Fibroblast of the conjunctiva (primary cell): ENCODE measurements at regions not wholly inside any gene's neighbourhood (a gene's known extent, or its start where the extent isn't known, plus 50 kb on each side); places are given as distances from the start of the nearest gene placed in this dataset.
"Not testable (repeated sequence)": the region's sequence is repeated elsewhere in the genome, so short reads cannot be mapped to it uniquely, and the experiment has no call there.

Source experiments
- DNase-seq: peaks from one replicate; pipeline ENCODE4 v3.0.0-alpha.2; 2010; ENCODE audit warnings: low read depth

DNA sequence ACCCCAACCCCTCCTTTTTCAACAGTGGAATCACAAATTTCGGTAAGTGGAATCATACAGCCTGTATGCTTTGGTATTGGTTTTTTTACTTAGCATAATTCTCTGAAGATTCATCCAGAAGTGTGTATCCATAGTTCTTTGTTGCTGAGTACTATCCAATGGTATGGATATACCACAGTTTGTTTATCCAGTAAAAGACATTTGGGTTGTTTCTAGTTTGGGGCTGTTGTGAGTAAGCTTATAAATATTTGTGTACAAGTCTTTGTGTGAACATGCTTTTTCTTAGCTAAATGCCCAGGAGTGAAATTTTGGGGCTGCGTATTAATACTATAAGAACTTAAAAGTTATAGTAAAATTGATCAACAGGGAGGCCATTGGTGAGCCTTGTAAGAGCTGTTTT is 57.5 kb upstream of the GC start:
- DNase-seq, result no peak

DNA sequence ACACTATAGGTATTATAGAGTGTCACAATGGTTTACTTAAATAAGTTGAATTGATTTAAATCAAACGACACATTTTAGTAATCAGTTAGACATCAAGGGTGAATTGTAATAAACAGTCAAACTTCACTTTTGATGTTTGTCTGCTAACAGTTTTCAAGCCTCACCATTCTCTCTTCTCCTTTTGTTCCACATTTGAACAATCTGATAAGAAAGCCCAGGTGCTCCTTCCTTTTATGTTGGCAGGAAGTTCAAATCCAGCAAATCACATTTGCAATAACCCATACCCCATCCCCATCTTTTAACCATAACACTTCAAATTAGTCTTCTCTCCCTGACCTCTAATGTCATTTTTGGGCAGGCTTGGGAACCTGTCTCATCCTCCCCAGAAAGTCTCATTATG is 63.4 kb upstream of the GC start:
- DNase-seq, result no peak

DNA sequence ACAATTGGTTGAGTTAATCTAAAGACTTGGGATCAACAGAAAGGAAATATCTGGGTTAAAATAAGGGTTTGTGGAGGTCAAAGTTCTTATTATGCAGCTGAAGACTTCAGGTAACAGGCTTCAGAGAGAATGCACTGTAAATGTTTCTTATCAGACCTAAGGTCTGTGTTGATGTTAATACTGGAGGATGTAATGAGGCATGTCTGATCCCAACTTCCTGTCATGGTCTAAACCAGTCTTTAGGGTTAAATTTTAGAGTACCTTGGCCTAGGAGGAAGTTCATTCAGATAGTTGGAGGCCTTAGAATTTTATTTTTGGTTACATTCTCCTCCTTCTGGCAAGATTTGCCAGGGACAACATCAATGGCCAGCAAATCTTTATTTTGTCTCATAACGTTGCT is 72.1 kb upstream of the GC start:
- no peak for DNase-seq

DNA sequence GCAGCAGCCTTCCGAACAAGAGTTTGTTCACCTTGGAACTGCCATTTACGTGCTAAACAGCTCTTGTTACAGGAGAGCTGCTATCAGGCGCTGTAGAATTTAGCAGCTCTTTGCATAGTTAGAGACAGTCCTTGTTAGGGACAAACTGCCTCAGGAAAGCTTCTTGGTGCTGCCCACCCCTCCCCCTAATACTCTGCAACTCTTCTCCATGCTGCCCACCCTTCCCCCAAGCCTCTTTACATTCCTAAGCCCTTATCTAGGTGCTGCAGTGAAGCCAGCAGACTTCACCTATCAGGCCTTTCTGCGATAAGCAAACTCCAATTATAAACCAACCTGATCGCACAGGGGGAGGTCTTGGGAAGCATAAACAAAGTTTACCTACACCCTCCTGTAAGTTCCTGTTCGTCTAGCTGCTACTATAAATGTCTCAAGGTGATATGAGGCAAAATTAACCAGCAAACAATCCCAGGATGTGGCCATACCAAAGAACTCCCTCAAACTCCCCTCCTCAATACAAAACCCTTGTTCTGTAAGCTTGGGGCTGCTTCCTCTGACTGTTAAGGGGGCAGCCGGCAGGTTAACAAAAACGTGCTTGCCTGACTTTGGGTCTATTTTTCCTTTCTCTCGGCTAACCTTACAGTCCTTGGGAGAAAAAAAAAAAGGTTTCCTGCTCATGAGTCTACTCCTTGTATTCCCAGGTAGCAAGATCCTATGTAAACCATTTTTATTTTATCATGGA is 74.0 kb upstream of the GC start:
- DNase-seq, result no peak

DNA sequence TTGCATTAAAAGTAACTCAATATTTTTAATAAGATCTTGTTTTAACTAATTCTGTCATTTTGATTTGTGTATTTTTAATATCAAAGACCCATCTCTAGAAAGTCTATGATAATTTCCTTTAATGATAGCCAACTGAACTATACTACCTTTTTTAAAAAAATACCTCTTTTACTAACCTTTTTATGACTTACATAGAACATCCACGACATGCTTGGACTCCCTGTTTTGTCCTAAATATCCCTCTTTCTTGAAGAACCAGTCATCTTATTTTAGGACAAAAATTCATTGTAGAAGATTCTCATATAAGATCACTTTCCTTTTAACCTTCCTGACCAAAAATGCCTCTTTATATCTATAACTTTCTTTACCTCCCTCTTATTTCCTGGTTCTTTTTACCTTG is 76.8 kb upstream of the GC start:
- DNase-seq, result no peak

DNA sequence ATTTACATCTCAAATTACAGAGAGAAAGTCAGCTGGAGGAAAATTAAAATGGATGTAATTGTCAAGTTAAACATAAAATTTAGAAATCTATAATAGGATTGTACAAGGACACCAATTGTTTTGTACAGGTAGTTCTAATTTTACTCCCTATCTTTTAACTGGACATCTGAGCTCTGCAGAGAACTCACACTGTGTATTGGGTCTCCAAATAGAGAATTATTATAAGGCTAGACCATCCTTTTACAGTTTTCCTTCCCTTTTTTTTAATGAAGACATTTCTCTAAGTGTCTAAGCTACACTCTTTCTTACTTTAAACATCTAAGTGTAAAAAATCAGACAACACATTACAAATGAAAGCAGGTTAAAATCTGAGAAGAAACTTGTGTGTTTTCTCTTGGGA is 78.4 kb upstream of the GC start:
- DNase-seq, result no peak

DNA sequence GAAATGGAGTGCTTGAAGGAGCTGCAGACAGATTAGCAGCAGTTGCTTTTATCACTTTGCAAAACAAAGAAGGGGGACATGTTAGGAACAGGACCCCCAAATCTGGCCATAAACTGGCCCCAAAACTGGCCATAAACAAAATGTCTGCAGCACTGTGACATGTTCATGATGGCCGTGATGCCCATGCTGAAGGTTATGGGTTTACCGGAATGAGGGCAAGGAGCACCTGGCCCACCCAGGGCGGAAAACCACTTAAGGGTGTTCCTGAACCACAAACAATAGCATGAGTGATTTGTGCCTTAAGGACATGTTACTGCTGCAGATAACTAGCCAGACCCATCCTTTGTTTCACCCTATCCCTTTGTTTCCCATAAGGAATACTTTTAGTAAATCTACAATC is 79.6 kb upstream of the GC start:
- DNase-seq, result no peak

DNA sequence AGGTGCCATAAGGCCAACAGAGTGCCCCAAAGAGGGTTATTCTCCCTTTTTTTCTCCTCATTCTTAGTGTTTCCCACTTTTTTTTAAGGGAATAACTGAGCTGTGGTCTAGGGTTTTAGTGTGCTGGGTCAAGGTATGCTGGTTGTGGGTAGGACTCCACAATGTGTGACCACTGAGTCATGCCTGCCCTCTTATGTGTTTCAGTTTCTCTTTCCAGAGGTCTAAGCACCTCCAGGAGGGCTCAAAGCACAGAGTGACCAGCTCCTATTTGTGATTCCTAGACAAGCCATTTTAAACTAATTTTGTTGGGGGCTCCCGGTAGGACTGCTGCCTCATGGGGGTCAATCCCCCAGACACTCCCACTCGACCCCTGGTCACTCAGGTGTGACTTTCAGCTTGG is 80.5 kb upstream of the GC start:
- DNase-seq, result no peak

DNA sequence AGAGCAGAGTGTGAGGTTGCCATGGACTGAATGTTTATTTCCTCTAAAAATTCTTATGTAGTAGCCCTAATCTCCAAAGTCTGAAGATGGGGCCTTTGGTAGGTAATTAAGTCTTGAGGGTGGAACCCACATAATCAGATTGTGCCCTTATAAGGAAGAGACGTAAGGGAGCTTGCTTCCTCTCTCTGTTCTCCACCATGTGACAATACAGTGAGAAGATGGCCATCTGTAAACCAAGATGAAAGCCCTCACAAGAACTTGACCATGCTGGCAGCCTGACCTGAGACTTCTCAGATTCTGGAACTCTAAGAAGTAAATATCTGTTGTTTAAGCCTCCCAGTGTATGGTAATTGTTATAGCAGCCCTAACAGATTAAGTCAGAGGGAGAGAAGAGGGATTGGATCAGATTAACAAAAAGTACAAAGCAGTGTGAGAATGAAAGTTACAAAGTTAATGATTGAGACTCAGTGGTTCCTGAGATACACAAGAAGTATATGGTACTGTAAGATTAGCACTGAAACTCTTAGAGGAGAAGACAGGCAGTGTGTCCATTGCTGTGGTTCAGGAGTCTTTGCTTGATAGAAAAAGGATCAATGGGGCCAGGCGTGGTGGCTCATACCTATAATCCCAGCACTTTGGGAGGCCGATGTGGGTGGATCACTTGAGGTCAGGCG is 82.5 kb upstream of the GC start:
- DNase-seq, result no peak

DNA sequence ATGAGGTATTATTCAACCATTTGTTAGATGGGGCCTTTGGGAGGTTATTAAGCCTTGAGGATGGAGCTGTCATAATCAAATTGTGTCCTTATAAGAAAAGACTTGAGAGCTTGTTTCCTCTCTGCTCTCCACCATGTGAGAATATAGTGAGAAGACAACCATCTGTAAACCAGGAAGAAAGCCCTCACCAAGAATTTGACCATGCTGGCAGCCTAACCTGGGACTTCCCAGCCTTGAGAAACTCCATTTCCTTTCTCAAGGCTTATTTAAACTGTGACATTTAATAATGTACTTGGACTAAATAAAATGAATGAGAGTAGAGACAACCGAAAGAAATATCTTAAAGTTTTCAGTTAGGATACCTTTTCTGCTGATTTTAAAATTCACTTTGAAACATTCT is 83.7 kb upstream of the GC start:
- no peak for DNase-seq

DNA sequence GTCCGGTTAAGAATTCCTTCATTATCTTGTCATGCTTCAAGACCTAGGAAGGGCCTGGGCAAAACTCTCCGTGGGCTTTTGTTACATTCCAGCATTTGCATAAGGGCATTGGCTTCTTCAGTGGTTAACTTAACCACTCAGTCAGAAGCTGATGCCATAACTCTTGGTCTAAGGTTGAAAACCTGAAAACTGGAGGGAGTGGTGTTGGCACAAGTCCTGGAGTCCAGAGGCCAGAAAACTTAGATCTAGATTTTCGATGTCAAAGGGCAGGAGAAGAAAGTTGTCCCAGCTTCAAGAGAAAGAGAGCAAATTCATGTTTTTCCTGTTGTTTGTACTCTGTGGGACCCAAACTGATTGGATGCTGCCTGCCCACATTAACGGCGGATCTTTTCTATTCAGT is 86.6 kb upstream of the GC start:
- no peak for DNase-seq

DNA sequence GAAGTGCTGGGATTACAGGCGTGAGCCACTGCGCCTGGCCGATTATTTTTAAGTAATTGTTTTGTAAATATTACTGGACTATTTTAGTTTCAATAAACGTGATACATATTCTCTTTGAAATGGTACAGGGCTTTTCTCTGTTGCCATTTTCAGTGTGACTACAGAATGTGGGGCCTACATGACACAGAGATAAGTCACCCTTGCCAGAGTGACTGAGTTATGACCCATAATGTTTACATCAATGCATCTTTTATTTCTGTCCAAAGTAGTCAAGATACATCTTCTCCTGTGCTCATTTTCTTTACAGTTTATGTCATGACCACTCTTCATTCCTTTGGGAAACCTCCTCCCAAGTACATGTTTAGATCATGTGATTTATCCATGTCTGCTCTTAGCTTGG is 88.3 kb upstream of the GC start:
- no peak for DNase-seq

DNA sequence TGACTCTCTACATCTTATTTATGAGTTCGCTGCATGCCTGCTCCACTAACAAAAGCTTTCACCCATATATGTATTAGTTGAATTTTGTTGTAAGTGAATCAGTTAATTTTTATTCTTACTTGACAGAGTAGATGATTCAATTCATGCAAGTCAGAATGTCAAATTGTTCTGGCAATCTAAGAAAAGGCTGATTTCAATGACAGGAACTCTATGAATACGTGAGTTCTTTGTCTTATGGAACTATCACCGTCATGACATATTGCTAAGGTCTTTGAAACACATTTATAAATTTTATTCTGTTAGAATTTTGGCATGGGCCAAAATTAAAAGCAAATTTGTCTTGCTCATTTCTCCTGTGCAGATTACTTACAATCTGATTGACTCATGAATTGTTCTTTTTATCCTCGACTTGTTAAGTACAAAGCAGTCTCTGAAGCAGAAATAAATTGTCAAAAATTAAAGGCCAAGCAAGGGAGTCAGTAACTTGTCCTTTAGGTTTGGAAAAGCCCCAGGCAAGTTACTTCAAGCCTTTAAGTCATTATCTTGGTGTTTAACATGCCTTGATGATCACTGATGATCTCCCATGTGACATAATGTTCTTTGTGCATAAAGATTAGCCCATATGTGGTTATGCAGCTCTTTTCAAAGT is 89.0 kb upstream of the GC start:
- no peak for DNase-seq

DNA sequence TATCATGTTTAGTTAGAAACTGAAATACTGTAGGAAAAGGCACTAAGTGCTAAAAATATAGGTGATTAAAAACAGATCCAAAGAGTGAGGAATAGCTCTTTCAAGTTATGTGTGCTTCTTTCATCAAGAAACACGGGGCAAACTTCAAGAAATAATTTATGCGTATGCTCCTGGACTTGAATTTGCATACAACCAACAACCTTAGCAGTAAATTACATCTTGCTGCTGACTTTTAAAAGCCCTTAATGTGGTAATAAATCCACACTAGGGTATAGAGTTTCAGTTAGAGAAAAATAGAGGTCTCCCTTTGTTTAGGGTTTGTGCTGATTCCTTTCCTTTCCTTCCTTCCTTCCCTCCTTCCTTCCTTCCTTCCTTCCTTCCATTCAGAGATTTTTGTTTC is 94.5 kb upstream of the GC start:
- no peak for DNase-seq

DNA sequence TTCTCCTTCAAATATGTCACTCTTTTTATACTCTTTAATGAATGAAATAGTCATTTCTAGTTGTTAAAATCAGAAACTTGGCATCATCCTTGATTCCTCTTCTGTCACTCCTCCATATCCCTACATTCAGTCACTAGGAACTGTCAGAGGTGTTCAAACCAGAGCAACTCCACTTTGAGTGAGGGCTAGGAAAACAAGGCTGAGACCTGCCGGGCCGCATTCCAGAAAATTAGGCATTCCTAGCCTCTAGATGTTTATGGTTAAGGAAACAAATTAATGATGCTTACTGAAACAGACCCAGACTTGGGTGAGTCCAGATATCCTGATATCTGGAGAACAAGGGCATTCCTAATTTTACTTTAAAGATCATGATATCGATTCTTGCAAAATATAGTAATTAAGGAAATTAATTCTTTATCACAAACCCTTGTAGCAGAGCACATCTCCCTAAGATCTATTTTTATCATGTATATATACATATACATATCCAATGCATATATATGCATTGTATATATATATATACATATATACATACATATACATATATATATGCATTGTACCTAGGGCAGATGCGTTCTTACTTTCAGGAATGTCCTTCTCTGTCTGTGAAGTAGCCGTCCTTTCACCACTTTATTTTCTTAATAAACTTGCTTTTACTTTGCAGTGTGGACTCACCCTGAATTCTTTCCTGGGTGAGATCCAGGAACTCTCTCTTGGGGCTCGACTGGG is 98.4 kb upstream of the GC start:
- no peak for DNase-seq

DNA sequence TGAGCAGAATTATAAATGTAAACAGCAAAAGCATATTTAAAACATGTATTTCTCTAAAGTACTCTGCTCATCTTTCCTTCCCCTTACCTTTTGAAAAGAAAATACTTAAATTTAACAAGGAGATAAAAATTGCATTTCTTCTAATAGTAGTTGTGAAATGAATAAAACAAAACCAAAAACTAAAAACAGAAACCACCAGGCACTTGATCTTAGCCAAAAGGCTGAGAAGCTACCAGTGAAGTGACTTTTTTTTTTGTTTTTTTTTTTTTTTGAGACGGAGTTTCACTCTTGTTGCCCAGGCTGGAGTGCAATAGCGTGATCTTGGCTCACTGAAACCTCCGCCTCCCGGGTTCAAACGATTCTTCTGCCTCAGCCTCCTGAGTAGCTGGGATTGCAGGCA is 116.5 kb upstream of the GC start:
- not testable (repeated sequence) for DNase-seq

DNA sequence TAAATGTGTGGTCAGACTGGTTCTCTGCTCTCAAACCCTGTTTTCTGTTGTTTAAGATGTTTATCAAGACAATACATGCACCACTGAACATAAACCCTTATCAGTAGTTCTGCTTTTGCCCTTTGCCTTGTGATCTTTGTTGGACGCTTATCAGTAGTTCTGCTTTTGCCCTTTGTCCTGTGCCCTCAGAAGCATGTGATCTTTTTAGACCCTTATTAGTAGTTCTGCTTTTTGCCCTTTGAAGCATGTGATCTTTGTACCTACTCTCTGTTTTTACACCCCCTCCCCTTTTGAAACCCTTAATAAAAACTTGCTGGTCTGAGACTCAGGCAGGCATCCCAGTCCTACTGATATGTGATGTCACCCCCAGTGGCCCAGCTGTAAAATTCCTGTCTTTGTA is 121.7 kb upstream of the GC start:
- DNase-seq, result not testable (repeated sequence)

DNA sequence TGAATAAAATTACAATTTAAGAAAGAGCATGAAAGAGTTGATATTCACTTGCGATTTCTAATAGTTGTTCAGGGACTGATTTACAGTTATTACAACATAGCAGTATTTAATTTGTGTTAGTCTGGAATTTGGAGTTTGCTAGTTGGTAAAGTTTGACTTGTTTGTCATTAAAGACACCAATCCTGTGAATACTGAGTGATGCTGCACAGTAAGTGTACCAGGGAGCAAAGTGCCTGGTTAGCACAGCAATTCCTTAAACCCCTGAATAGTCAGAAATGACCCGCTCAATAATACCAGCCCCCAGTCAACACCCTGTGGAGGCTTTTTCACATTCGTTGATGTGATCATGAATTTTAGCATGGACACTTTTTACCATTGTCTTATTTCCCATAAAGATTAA is 122.2 kb upstream of the GC start:
- DNase-seq, result no peak

DNA sequence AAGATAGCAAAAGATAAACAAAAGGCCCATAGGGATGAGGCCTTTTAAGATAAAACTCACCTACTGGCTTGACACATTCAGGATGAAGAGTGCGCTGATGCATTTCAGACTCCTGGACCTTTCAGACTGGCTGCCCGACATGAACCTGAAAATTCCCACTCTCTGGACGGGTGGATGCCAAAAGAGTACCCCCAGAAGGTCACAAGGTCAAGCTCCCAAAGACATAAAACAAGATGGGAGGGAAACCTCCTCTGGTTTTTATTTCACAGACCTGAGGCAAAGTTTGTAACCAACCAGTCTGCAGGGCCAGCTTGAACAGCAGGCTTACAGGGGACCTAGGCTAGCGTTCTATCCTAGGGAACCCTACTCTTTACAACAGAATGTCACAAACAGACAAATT is 123.2 kb upstream of the GC start:
- no peak for DNase-seq

DNA sequence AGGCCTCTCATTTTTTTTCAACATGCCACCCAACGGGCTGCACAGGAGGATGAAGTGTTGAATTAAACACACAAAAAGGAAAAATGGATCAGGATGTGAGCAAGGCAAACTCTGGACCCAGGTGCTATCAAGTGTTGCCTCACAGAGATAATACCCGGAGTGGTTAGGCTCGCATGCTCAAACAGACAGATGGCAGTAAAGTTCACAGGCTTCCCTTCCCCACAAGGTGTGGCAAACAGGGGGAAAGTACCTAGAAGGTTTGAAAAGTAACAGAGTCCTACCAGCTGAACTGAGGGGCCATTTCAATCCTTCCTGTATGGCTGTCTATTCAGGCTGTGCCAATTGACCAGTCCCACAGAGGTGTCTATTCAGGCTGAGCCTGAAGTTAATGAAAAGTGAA is 123.9 kb upstream of the GC start:
- no peak for DNase-seq

DNA sequence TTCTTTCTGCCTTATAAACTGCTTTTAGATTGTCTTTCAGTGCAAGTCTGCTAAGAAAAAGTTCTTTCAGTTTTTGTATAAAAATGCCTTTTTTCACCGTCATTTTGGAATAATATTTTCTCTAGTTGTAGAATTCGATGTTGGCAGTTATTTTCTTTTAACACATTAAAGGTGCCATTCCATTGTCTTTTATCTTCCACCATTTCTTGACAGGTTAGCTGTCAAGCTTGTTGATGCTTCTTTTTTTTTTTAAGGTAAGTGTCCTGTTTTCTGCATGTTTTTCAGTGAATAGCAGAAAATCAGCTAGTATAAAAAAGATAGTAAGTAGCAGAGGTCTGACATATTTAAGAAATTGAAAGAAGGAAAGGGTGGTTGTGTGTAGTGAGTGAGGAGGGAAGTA is 118.5 kb upstream of the NPFFR2 start:
- no peak for DNase-seq

DNA sequence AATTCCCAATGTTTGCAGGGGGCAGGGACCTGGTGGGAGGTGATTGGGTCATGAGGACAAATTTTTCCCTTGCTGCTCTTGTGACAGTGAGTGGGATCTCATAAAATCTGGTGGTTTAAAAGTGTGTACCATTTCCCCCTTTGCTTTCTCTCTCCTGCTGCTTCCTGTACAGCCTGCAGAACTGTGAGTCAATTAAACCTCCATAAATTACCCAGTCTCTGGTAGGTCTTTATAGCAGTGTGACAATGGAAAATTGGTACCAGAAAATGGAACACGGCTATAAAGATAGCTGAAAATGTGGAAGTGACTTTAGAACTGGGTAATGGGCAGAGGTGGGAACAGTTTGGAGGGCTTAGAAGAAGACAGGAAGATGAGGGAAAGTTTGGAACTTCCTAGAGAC is 108.7 kb upstream of the NPFFR2 start:
- no peak for DNase-seq

DNA sequence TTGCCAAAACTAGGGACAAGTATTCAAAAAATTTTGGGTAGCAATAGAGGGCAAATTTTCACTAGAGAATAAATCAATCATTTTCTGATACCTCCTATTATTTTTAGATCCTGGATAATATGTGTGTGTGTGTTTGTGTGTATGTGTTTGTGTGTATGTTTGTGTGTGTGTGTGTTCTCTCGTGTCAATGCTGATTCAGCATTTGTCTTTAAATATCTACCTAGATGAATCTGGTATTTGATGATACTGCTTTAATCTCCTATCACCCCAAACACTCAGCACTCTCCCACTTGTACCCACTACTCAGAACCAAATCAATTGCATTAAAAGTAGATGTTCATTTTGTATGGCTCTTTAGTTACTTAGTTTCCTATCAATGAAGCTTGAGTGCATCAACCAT is 101.3 kb upstream of the NPFFR2 start:
- no peak for DNase-seq
